ENCODE measurements at regions not wholly inside any gene's neighbourhood (a gene's known extent, or its start where the extent isn't known, plus 50 kb on each side); places are given as distances from the start of the nearest gene placed in this dataset.
"Not testable (repeated sequence)": the region's sequence is repeated elsewhere in the genome, so short reads cannot be mapped to it uniquely, and the experiment has no call there.

GRCh38 chr13:50198508-50198907, 183.3 kb downstream of the KCNRG start:
- no peak for DNase-seq

DNA sequence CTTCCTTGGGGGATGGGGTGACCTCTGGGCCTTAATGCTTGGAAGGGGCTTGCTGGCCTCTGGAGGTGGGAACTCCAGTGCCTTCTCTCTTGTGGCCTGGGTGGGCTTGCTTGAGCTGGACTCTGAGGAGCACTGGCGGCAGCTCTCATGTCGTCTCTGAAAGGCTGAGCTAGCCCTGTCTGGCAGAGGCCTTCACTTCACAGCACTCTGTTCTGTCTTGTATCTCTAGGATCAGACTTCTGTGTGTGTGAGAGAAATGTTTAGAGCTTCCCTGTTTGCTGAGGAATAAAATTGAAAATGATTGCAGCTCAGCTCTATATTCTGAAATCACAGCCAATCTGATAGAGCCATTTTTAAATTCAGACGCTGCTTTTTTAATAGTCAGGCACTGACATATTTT, 185.3 kb downstream of the KCNRG start:
- DNase-seq, result no peak

GRCh38 chr13:50200988-50201387, 185.7 kb downstream of the KCNRG start:
- DNase-seq, result no peak

- DNase-seq, result no peak
These were observed 187.2 kb downstream of the KCNRG start for GRCh38 chr13:50202485-50202884.

DNA sequence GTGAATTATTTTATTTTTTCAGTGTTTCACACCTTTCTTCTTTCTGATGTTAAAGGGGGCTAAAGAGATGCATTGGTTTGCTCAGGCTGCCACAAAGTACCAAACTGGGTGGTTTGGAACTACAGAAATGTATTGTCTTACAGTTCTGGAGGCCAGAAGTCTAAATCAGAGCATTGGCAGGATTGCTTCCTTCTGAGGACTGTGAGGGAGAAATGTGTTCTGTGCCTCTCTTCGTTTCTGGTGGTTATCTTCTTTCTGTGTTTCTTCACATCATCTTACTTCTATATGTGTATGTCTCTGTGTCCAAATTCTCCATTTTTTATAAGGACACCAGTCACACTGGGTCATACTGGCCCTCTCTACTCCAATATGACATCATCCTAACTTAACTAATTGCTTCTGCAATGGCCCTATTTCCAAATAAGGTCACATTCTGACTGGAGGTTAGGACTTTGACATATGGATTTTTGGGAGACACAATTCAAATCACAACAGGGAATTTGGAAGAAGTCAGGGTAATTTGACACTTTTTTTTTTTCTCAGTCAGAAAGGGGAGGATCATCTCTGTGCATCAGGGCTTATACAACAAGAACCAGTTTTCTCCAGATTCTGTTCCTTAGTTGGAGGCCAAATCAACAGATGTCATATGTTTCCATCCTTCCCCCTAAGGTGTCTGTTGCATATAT, 188.2 kb downstream of the KCNRG start:
- DNase-seq, result no peak

GRCh38 chr13:50205581-50205980, 190.3 kb downstream of the KCNRG start:
- no peak for DNase-seq

- DNase-seq, result no peak
These were observed 193.6 kb downstream of the KCNRG start for GRCh38 chr13:50208826-50209335.

DNA sequence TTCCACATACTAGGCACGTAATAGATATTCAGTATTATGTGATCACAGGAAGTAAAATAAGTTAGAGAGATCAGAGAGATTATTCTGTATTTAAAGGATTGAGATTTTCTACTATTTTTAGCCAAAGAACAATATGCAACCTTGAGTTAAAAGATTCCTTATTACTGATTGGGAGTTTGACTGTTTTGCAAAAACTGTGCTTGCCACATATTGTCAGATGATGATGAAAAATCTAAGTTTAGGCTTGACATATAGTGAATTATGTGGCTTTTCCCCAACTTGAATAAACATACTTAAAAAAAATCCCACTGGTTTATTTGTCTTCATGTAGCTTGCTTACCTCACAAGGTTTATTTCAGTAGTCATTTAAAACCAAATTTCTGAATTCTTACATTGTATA, 194.4 kb downstream of the KCNRG start:
- DNase-seq, result no peak

DNA sequence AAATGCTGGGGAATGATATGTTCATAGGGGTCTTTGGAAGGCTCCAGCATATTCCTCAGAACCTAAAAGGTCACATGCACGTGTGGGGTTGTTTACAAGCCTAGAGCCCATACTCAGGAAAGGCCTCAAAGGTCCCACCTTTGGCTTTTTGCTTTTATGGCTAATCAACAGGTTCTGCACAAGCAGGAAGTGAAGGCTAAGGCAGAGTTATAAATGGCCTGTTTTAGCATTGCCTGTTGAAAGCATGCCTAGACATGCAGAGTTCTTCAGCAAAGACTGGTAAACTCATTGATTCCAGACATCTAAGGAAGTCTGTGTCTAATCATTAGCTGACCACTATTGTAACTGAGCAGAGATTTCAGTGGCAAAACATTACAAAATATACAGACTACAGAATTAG, 198.3 kb downstream of the KCNRG start:
- no peak for DNase-seq

GRCh38 chr13:50214514-50214913, 199.3 kb downstream of the KCNRG start:
- no peak for DNase-seq

GRCh38 chr13:50215399-50215798, 200.2 kb downstream of the KCNRG start:
- DNase-seq, result no peak

GRCh38 chr13:50219743-50220142, 204.5 kb downstream of the KCNRG start:
- no peak for DNase-seq

DNA sequence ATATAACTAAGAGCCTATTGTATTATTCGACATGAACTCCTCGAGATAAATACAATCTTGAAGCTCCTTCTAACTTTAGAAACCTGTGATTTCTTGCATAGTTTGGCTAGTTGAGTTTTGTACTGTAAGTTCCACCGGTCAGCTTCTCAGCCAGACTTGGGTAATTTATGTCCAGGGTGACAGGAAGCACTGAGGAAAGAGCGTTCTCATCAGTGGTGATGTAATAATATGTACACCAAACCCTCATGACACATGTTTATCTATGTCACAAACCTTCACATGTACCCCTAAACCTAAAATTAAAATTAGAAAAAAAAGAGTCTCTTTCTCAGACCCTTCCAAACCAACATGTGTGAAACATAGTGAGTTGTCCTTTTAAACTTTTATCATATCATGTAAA, 205.7 kb downstream of the KCNRG start:
- no peak for DNase-seq

GRCh38 chr13:50222569-50223332, 207.5 kb downstream of the KCNRG start:
- DNase-seq, result no peak

DNA sequence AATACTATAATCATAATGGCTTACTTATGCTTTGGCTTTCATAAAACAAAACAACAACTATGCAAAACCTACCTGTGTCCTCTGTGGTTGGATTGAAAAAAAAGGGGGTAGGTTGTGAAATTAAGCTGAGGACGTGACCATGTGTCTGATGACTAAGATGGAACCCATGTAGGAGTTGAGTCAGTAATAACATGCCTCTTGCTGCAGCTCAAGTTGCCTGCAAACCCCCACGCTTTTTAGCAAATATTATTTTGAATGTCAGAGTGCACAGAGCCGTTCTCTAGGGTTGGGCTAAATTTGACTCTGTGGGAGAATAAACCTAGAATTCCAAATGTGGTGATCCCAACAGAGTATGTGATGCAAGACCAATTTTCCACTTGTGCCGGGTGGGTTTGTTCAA, 209.3 kb downstream of the KCNRG start:
- no peak for DNase-seq

DNA sequence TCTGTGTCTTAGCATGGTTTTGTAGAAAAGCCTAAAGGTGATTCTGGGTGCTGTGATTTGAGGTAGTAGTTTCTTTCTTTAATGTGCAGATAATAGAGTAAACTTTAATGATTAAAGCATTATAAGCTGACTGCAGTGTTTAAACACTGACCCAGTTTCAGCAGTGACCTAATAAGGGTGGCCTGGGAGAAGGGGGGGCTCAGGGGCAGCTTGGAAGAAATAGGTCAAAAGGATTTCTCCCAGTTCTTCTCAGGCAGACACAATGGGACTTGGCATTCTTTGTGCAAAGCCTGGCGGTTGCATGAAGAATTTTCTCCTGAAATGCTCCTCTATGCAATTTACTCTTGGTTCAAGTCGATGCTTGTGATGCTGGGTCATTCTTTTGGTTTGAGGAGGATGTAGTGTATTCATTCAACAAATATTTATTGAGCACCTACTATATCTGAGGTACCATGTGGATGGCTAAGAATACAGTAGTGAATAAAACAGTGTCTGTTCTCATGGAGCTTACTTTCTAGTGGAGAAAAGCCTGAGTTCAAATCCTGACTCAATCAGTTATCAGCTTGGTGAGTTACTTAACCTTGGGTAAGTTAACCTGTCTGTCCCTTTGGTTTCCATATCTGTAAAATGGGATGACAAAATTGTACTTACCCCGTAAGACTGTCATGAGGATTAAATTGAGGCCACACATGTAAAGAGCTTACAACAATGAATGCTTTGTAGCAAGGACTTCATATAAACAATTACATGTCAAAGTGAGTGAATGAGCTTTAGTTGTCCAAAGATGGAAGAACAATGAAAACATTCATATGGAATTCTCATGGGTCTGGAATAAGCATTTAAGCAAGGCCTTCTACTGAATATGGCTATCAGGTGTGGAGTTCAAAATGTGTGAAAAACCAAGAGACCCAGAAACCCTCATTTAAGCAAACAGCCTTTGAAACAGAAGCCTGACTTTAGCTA, 210.2 kb downstream of the KCNRG start:
- DNase-seq, result no peak

DNA sequence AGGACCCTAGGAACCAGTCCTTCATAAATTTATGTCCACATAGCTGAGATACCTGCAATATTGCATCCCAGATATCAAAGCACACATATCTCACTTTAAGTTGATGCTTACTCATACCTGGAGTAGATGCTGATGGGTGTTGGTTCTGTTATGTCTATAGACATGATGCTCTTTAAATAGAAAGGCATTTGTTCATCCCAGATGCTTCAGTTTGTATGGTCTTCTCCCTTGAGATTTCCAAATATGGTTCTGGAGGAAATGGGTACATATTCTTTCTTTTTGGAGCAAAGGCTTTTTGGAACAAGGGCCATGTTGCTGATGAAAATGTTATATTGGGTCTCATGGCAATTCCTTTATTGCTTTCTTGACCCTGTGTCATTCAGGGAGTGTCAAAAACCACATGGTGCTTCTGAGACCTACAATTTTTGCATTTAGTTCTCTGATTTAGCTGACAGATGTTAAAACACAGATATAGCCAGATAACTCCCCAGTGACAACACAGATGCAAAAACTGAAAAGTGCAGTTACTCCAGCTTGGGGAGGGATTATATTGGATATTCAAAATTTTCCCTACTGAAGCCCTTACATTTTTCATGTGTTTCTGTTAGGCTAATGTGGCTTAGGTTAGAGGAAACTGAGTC, 211.4 kb downstream of the KCNRG start:
- no peak for DNase-seq

DNA sequence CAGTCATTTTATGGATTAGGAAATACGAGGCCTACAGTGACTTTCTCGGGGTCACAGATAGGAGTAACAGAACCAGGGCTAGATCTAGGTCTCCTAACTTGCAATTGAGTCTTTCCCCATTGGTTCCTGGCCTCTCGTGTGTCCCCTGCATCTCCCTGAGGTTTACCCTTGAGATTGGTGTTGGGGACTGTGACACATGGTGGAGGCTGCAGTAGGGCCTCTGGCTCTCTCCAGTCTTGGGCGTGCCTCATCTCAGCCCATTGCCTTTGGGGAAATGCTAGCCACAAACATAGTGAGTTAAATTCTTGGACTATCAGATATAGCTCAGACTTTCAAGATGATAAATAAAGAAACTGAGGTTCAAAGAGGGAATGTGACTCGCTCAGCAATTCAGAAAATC, 212.1 kb downstream of the KCNRG start:
- DNase-seq, result no peak

GRCh38 chr13:50228527-50228926, 213.3 kb downstream of the KCNRG start:
- no peak for DNase-seq

DNA sequence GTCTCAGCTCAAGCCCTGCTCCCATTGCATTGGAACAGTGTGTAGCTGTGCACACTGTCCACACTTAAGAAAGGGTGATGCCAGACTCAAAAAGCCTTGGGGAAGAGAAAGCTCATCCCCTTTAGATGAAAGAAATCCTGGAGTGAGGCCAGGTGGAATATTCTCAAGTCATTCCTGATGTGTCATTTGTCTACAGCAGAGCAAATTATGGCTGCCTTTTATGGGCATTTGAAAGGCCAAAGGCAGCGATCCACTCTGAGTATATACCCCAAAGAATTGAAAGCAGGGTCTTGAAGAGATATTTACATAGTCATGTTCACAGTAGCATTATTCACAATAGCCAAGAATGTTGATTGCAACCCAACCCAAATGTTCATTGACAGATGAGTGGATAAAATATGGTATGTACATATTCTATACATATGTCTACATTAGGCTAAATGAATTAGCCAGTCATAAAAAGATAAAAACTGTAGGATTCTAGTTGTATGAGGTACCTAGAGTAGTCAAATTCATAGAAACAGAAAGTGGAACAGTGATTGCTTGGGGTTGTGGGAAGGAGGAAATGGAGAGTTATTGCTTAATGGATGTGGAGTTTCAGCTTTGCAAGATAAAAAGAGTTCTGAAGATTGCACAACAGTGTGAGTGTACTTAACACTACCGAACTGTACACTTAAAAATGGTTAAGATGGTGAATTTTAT, 214.9 kb downstream of the KCNRG start:
- DNase-seq, result no peak

DNA sequence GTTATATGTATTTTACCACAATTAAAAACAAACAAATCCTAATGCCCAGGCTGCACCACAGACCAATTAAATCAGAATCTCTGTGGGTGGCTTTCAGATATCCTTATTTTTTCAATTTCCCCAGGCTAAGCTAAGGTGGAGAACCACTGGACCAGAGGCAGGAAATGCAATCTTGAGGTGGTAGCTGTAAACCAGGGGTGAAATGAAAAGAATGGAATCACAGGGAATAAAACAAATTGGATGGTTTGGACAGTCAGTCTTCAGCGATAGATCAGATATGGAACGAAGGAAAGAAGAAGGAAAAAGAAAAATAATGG, 215.4 kb downstream of the KCNRG start:
- no peak for DNase-seq

DNA sequence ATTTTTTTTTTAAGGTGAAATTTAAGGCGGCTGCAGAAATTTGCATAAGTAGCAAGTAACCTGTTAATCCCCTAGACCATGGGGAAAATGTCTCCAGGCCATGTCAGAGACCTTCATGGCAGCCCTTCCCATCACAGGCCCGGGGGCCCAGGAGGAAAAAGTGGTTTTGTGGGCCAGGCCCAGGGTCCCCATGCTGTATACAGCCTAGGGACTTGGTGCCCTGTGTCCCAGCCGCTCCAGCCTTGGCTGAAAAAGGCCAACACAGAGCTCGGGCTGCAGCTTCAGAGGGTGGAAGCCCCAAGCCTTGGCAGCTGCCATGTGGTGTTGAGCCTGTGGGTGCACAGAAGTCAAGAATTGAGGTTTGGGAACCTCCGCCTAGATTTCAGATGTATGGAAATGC, 218.3 kb downstream of the KCNRG start:
- not testable (repeated sequence) for DNase-seq
